Skeletal muscle tissue (tissue), 3 donors: ENCODE measurements at regions not wholly inside any gene's neighbourhood (a gene's known extent, or its start where the extent isn't known, plus 50 kb on each side); places are given as distances from the start of the nearest gene placed in this dataset.
"Not testable (repeated sequence)": the region's sequence is repeated elsewhere in the genome, so short reads cannot be mapped to it uniquely, and the experiment has no call there.

Experiments
- H3K27ac ChIP-seq: one replicate; pipeline ENCODE4 v1.7.0; 2013; ENCODE audit warnings: mild to moderate bottlenecking, low read depth, low read length, inconsistent platforms
- H3K27me3 ChIP-seq, 3 donors: one replicate each; pipeline ENCODE4 v1.7.0; 2013; ENCODE audit warnings: low read length in 3 of 3; ENCODE audit not compliant: control insufficient read depth in 3 of 3, insufficient read depth in 3 of 3
- H3K36me3 ChIP-seq, 3 donors: one replicate each; pipeline ENCODE4 v1.7.0; 2013; ENCODE audit warnings: low read length in 3 of 3; ENCODE audit not compliant: control insufficient read depth in 3 of 3, insufficient read depth in 3 of 3
- H3K4me1 ChIP-seq, 3 donors: one replicate each; pipeline ENCODE4 v1.7.0; 2013; ENCODE audit warnings: low read length in 3 of 3, mild to moderate bottlenecking in 3 of 3; ENCODE audit not compliant: control insufficient read depth in 3 of 3, insufficient read depth in 3 of 3
- H3K4me3 ChIP-seq, 3 donors: one replicate each; pipeline ENCODE4 v1.7.0; 2013; ENCODE audit warnings: low read length in 3 of 3
- H3K9ac ChIP-seq, 3 donors: one replicate each; pipeline ENCODE4 v1.7.0; 2013; ENCODE audit warnings: low read length in 3 of 3, mild to moderate bottlenecking in 3 of 3, moderate library complexity in 2 of 3, low read depth in 1 of 3
- H3K9me3 ChIP-seq, 3 donors: one replicate each; pipeline ENCODE4 v1.7.0; 2013; ENCODE audit warnings: low read length in 3 of 3; ENCODE audit not compliant: control insufficient read depth in 3 of 3
- donor health status: Osteomylitis.

DNA sequence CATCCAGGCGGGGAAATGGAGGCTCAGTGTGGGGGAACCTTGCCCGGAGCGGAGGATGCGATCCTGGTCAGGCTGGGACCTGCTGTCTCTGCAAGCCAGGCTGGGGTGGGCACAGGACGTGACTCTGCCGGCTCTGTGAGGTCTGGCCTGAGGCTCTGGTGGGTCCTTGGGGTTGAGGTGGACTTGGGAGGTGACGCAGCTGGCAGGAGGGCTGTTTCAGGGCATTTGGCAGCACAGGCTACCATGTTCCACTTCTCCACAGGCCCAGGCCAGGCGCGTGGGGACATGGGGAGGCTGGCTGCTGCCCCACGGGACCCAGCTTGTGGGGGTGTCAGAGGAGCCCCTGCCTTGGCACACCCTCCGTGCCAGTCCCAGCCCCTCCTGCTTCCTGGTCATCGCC lies 1199.7 kb downstream of the BRD1 start:
- H3K36me3 ChIP-seq, result no peaks in the 10 kb centered on the region
- no peak overlapping the region for H3K27ac ChIP-seq
- no peak overlapping the region for H3K9ac ChIP-seq
- no peaks in the 10 kb centered on the region for H3K9me3 ChIP-seq
- H3K27me3 ChIP-seq, result peaks cover 6 to 21% (median 17%) of the 10 kb centered on the region in 3 donors
- no peak overlapping the region for H3K4me3 ChIP-seq
- H3K4me1 ChIP-seq, result no peaks in the 10 kb centered on the region

DNA sequence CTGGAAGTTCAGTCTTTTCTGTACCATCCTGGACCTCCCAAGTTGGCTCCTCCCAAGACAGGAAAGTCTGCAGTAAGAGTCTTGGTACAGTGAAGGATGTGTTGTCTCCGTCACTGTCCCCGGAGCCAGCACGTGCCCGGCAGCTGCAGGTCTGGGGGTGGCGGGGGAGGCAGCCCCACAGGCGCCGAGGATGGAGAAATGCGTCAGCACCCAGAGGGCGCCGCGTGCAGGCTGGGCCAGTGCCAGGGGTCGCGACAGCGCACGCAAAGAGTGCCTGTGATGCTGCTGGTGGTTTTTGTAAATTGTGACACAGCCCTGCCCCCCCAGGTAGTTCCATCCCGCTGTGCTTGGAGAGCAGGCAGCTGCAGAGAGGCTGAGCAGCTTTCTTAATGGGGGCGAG lies 1200.5 kb downstream of the BRD1 start:
- no peaks in the 10 kb centered on the region for H3K4me1 ChIP-seq
- H3K27me3 ChIP-seq, result peaks cover 6 to 21% (median 17%) of the 10 kb centered on the region in 3 donors
- no peak overlapping the region for H3K9ac ChIP-seq
- H3K9me3 ChIP-seq, result no peaks in the 10 kb centered on the region
- H3K27ac ChIP-seq, result no peak overlapping the region
- H3K4me3 ChIP-seq, result no peak overlapping the region
- H3K36me3 ChIP-seq, result no peaks in the 10 kb centered on the region

GRCh38 chr22:48624401-48624800 lies 1203.3 kb downstream of the BRD1 start:
- no peaks in the 10 kb centered on the region for H3K9me3 ChIP-seq
- H3K27me3 ChIP-seq, result peaks cover 6 to 18% (median 16%) of the 10 kb centered on the region in 3 donors
- no peak overlapping the region for H3K4me3 ChIP-seq
- H3K36me3 ChIP-seq, result no peaks in the 10 kb centered on the region
- no peaks in the 10 kb centered on the region for H3K4me1 ChIP-seq
- no peak overlapping the region for H3K27ac ChIP-seq
- no peak overlapping the region for H3K9ac ChIP-seq

DNA sequence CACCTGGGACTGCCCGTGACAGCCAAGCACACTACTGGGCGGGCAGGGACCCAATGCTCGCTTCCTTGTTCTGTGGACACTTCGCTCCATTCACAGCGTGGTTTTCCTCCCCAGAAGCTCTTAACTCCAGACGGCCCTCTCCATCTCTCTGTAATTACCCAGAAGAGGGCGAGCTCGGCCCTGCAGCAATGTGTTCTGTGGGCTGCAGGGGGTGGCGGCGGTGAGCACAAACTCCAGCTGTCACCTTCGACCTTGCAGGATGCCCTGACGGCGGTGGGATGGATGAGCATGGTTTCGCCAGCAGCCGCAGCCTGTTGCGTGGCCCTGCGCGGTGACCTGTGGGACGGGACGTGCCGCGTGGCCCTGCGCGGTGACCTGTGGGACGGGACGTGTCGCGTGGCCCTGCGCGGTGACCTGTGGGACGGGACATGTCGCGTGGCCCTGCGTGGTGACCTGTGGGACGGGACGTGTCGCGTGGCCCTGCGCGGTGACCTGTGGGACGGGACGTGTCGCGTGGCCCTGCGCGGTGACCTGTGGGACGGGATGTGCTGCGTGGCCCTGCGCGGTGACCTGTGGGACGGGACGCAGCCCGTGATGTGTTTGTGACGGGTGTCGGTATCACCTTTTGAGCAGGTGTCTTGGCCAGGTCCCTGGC lies 1204.7 kb downstream of the BRD1 start:
- Histone ChIP-seq H3K36me3 (no peaks in the 10 kb centered on the region), H3K9ac (no peak overlapping the region), H3K27ac (no peak overlapping the region), H3K4me1 (no peaks in the 10 kb centered on the region), H3K4me3 (no peak overlapping the region), H3K9me3 (no peaks in the 10 kb centered on the region), H3K27me3 (peaks cover 2 to 9% (median 9%) of the 10 kb centered on the region in 3 donors)

- no peak overlapping the region for H3K9ac ChIP-seq
- no peaks in the 10 kb centered on the region for H3K4me1 ChIP-seq
Observed at GRCh38 chr22:48621085-48621484, 1206.6 kb downstream of the BRD1 start.

DNA sequence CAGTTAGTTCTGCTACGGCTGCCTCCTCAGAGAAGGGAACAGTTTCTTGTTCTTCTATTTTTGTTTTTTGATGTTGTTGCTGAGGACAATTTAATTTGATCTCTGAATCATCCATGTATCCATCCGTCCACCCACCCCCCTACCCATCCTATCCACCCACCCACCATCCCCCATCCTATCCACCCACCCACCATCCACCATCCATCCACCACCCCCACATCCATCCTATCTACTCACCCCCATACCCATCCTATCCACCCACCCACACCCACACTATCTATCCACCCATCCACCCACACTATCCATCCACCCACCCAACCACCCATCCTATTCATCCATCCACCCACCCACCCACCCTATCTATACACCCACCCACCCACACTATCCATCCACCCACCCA lies 1207.2 kb downstream of the BRD1 start:
- not testable (repeated sequence) for H3K9ac ChIP-seq, H3K27me3 ChIP-seq, H3K27ac ChIP-seq, H3K9me3 ChIP-seq, H3K36me3 ChIP-seq, H3K4me3 ChIP-seq, H3K4me1 ChIP-seq

More at GRCh38 chr22:48621085-48621484, 1206.6 kb downstream of the BRD1 start:
- Histone ChIP-seq H3K27me3 (peaks cover 0 to 3% (median 0%) of the 10 kb centered on the region in 3 donors), H3K9me3 (no peaks in the 10 kb centered on the region), H3K4me3 (no peak overlapping the region), H3K36me3 (no peaks in the 10 kb centered on the region), H3K27ac (no peak overlapping the region)

DNA sequence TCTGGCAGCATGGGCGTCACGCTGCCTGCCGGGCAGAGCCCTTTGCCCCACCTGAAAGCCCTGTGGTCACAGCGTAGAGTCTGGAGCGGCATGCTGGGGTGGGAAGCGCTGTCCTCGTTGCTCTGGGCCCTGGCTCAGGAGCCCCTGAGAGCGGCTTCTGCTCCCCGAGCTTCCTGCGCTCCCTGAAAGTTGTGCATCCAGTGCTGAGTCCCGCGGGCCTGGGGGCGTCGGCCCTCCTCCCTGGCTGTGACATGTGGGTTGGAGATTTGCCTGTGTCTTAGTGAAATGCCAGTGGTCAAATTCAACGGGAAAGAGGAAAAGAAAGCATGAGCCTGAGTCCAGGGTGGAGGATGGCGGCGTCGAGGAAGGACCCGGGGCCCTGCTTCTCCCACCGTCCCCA lies 1208.0 kb downstream of the BRD1 start:
- no peaks in the 10 kb centered on the region for H3K9me3 ChIP-seq
- no peak overlapping the region for H3K9ac ChIP-seq
- H3K4me1 ChIP-seq, result no peaks in the 10 kb centered on the region
- no peaks in the 10 kb centered on the region for H3K36me3 ChIP-seq
- H3K4me3 ChIP-seq, result no peak overlapping the region
- H3K27me3 ChIP-seq, result peaks cover 0 to 3% (median 0%) of the 10 kb centered on the region in 3 donors
- no peak overlapping the region for H3K27ac ChIP-seq

- Histone ChIP-seq H3K27ac (no peak overlapping the region), H3K36me3 (no peaks in the 10 kb centered on the region), H3K27me3 (peaks cover 0 to 3% (median 0%) of the 10 kb centered on the region in 3 donors), H3K9ac (no peak overlapping the region), H3K4me3 (no peak overlapping the region), H3K9me3 (no peaks in the 10 kb centered on the region), H3K4me1 (no peaks in the 10 kb centered on the region)
Observed at GRCh38 chr22:48618326-48618725, 1209.3 kb downstream of the BRD1 start.

DNA sequence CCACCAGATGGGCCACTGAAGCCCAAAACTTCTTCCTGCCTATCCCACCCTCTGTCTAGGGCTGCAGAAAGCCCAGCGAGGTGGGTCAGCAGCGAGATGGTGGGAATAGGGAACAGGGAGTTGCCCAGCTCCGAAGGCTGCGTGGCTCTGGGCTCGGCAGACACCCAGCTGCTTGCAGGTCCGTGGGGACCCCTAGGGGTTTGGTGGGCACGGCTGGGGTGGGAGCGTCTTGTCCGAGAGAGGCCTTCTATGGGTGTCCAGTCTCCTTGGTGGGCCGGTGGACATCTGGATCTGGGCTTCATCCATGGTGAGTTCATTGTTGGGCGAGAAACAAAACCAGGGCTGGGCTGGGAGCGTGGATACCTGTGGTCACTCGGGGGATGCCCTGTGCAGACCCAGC lies 1211.0 kb downstream of the BRD1 start:
- H3K27ac ChIP-seq, result no peak overlapping the region
- H3K27me3 ChIP-seq, result peaks cover 0 to 5% (median 0%) of the 10 kb centered on the region in 3 donors
- no peak overlapping the region for H3K4me3 ChIP-seq
- no peak overlapping the region for H3K9ac ChIP-seq
- H3K4me1 ChIP-seq, result no peaks in the 10 kb centered on the region
- no peaks in the 10 kb centered on the region for H3K9me3 ChIP-seq
- no peaks in the 10 kb centered on the region for H3K36me3 ChIP-seq

DNA sequence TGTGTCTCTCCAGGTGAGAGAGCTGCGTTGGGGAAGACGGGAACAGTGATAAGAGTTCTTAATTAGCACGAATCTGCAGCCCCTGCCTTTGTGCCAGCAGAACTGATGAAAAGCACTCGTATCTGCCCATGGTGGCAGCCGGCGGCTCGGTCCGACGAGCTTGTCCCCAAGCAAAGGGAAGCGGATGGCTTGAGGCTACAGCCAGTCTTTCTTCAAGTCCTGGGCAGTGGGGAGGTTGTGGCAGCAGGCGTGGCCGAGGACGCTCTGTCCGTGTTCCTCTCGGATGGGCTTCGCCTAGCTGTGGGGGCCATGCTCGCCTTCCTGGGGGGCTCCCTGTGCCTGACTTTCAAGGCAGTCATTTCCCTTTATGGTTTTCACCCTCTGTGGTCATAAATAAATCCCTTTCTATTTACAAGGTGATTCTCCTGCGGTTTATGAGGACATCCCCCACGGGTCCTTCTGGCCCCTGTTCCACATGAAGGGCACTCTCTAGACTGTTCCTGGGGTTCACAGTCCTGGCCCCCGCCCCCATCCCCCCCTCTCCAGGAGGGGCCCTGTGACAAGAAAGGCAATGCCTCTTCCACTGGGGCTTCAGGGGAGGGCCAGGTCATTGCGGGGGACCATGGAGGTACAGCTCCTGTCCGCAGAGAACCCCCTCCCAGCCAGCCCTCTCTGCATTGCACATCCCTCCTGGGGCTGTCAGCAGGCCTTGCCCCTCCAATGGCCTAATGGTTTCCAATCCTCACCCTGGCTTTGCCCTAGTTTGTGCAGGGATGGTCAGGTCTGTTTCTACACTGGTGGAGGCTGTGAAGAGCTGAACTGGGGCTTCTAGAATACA lies 1212.3 kb downstream of the BRD1 start:
- Histone ChIP-seq H3K27ac (no peak overlapping the region), H3K4me3 (no peak overlapping the region), H3K27me3 (peaks cover 0 to 4% (median 3%) of the 10 kb centered on the region in 3 donors), H3K4me1 (no peaks in the 10 kb centered on the region), H3K9me3 (no peaks in the 10 kb centered on the region), H3K9ac (no peak overlapping the region), H3K36me3 (no peaks in the 10 kb centered on the region)
